Urinary bladder (tissue), 3 donors: ENCODE measurements at regions not wholly inside any gene's neighbourhood (a gene's known extent, or its start where the extent isn't known, plus 50 kb on each side); places are given as distances from the start of the nearest gene placed in this dataset.
A peak's percentile ranks its signal among the peaks of the same experiment; 100 is the strongest.
"Not testable (repeated sequence)": the region's sequence is repeated elsewhere in the genome, so short reads cannot be mapped to it uniquely, and the experiment has no call there.

Experiments
- DNase-seq: peaks from one replicate; pipeline ENCODE4 v3.0.0-alpha.2; 2015; ENCODE audit errors: extremely low spot score
- H3K27ac ChIP-seq: one replicate; pipeline ENCODE4 v1.5.1; 2013; ENCODE audit warnings: low read depth, mild to moderate bottlenecking, moderate library complexity
- H3K36me3 ChIP-seq: one replicate; pipeline ENCODE4 v1.6.1; 2013; ENCODE audit warnings: mild to moderate bottlenecking, moderate library complexity; ENCODE audit not compliant: insufficient read depth
- H3K4me1 ChIP-seq: one replicate; pipeline ENCODE4 v1.6.1; 2013; ENCODE audit warnings: mild to moderate bottlenecking, moderate library complexity; ENCODE audit not compliant: insufficient read depth
- H3K4me3 ChIP-seq: one replicate; pipeline ENCODE4 v1.5.1; 2013; ENCODE audit warnings: low read depth, low read length
- WGBS: extraction: QIAGEN DNeasy Blood & Tissue Kit; methylation state at CpG from one replicate; pipeline ENCODE4 v1.1.7; 2013; 5-methylcytosine and 5-hydroxymethylcytosine counted together
- donor health status: healthy with polysubstance abuse.
- donor health status: healthy.

GRCh38 chr5:121462441-121462840, 389.2 kb upstream of the FTMT start:
- H3K27ac ChIP-seq: no peak overlapping the region
- 80% methylated on average over 3 of the region's 3 CpGs for WGBS
- H3K4me3 ChIP-seq: no peak overlapping the region
- no peaks in the 10 kb centered on the region for H3K36me3 ChIP-seq
- H3K4me1 ChIP-seq: no peaks in the 10 kb centered on the region
- no peak for DNase-seq

GRCh38 chr5:121471222-121471621, 380.5 kb upstream of the FTMT start:
- not testable (repeated sequence) for H3K4me3 ChIP-seq, H3K4me1 ChIP-seq, H3K36me3 ChIP-seq, H3K27ac ChIP-seq, DNase-seq

GRCh38 chr5:121478636-121479035, 373.0 kb upstream of the FTMT start:
- Histone ChIP-seq H3K27ac (no peak overlapping the region), H3K4me3 (no peak overlapping the region), H3K4me1 (no peaks in the 10 kb centered on the region), H3K36me3 (no peaks in the 10 kb centered on the region)
- WGBS: 64% methylated on average over 3 of the region's 3 CpGs
- DNase-seq: no peak

GRCh38 chr5:121479337-121479736, 372.3 kb upstream of the FTMT start:
- H3K4me3 ChIP-seq: no peak overlapping the region
- H3K36me3 ChIP-seq: no peaks in the 10 kb centered on the region
- DNase-seq: no peak
- H3K27ac ChIP-seq: no peak overlapping the region
- H3K4me1 ChIP-seq: no peaks in the 10 kb centered on the region

GRCh38 chr5:121485281-121485680, 366.4 kb upstream of the FTMT start:
- H3K4me3 ChIP-seq: no peak overlapping the region
- no peaks in the 10 kb centered on the region for H3K36me3 ChIP-seq
- H3K27ac ChIP-seq: no peak overlapping the region
- no peak for DNase-seq
- WGBS: 77% methylated on average over 5 of the region's 5 CpGs
- H3K4me1 ChIP-seq: no peaks in the 10 kb centered on the region

GRCh38 chr5:121485999-121486398, 365.7 kb upstream of the FTMT start:
- WGBS: 96% methylated on average over 2 of the region's 2 CpGs
- H3K4me3 ChIP-seq, DNase-seq, H3K36me3 ChIP-seq, H3K27ac ChIP-seq, H3K4me1 ChIP-seq: not testable (repeated sequence)

- no peak overlapping the region for H3K4me3 ChIP-seq
- no peak for DNase-seq
- H3K36me3 ChIP-seq: no peaks in the 10 kb centered on the region
- no peaks in the 10 kb centered on the region for H3K4me1 ChIP-seq
- no peak overlapping the region for H3K27ac ChIP-seq
These were observed 361.7 kb upstream of the FTMT start for GRCh38 chr5:121489972-121490371.

- H3K4me1 ChIP-seq: no peaks in the 10 kb centered on the region
- H3K36me3 ChIP-seq: no peaks in the 10 kb centered on the region
- H3K27ac ChIP-seq: no peak overlapping the region
- no peak for DNase-seq
- no peak overlapping the region for H3K4me3 ChIP-seq
- 60% methylated on average over 1 of the region's 1 CpG for WGBS
These were observed 354.5 kb upstream of the FTMT start for GRCh38 chr5:121497176-121497575.

- H3K4me1 ChIP-seq: no peaks in the 10 kb centered on the region
- H3K27ac ChIP-seq: no peak overlapping the region
- no peak overlapping the region for H3K4me3 ChIP-seq
- 72% methylated on average over 2 of the region's 2 CpGs for WGBS
- H3K36me3 ChIP-seq: no peaks in the 10 kb centered on the region
- no peak for DNase-seq
These were observed 351.4 kb upstream of the FTMT start for GRCh38 chr5:121500310-121500709.

GRCh38 chr5:121503111-121503840, 348.4 kb upstream of the FTMT start:
- 39% methylated on average over 2 of the region's 2 CpGs for WGBS

GRCh38 chr5:121516997-121517396, 334.7 kb upstream of the FTMT start:
- H3K27ac ChIP-seq: no peak overlapping the region
- no peak overlapping the region for H3K4me3 ChIP-seq
- no peaks in the 10 kb centered on the region for H3K4me1 ChIP-seq
- no peak for DNase-seq
- no peaks in the 10 kb centered on the region for H3K36me3 ChIP-seq

More at GRCh38 chr5:121503111-121503840, 348.4 kb upstream of the FTMT start:
- peak; percentile 13 for DNase-seq
- Histone ChIP-seq H3K36me3 (no peaks in the 10 kb centered on the region), H3K4me1 (no peaks in the 10 kb centered on the region), H3K4me3 (no peak overlapping the region), H3K27ac (no peak overlapping the region)

GRCh38 chr5:121525706-121526105, 326.0 kb upstream of the FTMT start:
- Histone ChIP-seq H3K4me3 (no peak overlapping the region), H3K27ac (no peak overlapping the region), H3K4me1 (no peaks in the 10 kb centered on the region), H3K36me3 (no peaks in the 10 kb centered on the region)
- WGBS: 90% methylated on average over 3 of the region's 3 CpGs
- DNase-seq: no peak

- H3K4me3 ChIP-seq: no peak overlapping the region
- H3K4me1 ChIP-seq: no peaks in the 10 kb centered on the region
- no peak overlapping the region for H3K27ac ChIP-seq
- 83% methylated on average over 1 of the region's 1 CpG for WGBS
- no peaks in the 10 kb centered on the region for H3K36me3 ChIP-seq
- DNase-seq: no peak
These were observed 324.8 kb upstream of the FTMT start for GRCh38 chr5:121526908-121527307.

GRCh38 chr5:121533814-121534213, 317.9 kb upstream of the FTMT start:
- Histone ChIP-seq H3K4me3 (no peak overlapping the region), H3K27ac (no peak overlapping the region), H3K4me1 (no peaks in the 10 kb centered on the region), H3K36me3 (no peaks in the 10 kb centered on the region)
- WGBS: 63% methylated on average over 3 of the region's 3 CpGs
- no peak for DNase-seq

GRCh38 chr5:121550989-121551388, 300.7 kb upstream of the FTMT start:
- H3K4me3 ChIP-seq: no peak overlapping the region
- H3K36me3 ChIP-seq: no peaks in the 10 kb centered on the region
- no peak overlapping the region for H3K27ac ChIP-seq
- DNase-seq: no peak
- no peaks in the 10 kb centered on the region for H3K4me1 ChIP-seq
